ENCODE measurements at regions not wholly inside any gene's neighbourhood (a gene's known extent, or its start where the extent isn't known, plus 50 kb on each side); places are given as distances from the start of the nearest gene placed in this dataset.

DNA sequence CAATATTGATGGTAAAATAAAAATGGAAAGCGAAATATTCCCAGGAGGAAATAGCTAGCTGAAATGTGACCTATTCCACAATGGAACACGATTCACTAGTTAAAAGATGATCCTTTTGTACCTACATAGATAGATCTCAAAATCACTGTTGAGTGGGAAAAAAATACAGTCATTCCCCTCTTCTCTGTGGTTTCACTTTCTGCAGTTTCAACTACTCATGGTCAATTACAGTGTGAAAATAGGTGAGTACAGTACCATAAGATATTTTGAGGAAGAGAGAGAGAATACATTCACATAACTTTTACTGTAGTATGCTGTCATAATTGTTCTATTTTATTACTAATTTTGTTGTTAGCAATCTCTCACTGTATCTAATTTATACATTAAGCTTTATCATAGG lies 56.0 kb upstream of the COL13A1 start:
- no peaks in the 10 kb centered on the region for H3K27me3 ChIP-seq (ENCODE audit: control insufficient read depth, insufficient read depth, low read length)
- ChIA-PET CTCF (interaction anchor here (1.8 kb wide), 1 partner anchor 169 kb away, joined by 8 read pairs; no protein-coding TSS in a partner anchor), POLR2A (no interaction called here)
- H3K9me3 ChIP-seq (ENCODE audit: control insufficient read depth, insufficient read depth, low read length): no peaks in the 10 kb centered on the region
- TF ChIP-seq, protein P1, sequence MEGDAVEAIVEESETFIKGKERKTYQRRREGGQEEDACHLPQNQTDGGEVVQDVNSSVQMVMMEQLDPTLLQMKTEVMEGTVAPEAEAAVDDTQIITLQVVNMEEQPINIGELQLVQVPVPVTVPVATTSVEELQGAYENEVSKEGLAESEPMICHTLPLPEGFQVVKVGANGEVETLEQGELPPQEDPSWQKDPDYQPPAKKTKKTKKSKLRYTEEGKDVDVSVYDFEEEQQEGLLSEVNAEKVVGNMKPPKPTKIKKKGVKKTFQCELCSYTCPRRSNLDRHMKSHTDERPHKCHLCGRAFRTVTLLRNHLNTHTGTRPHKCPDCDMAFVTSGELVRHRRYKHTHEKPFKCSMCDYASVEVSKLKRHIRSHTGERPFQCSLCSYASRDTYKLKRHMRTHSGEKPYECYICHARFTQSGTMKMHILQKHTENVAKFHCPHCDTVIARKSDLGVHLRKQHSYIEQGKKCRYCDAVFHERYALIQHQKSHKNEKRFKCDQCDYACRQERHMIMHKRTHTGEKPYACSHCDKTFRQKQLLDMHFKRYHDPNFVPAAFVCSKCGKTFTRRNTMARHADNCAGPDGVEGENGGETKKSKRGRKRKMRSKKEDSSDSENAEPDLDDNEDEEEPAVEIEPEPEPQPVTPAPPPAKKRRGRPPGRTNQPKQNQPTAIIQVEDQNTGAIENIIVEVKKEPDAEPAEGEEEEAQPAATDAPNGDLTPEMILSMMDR (IDR thresholded peaks at IDR 0.05; ENCODE audit: low read depth, low read length): no peak
- DNase-seq (ENCODE audit: low read depth, low spot score): no peak
- no peak overlapping the region for H3K4me3 ChIP-seq (ENCODE audit: low read depth, low read length)
- no peak overlapping the region for H3K27ac ChIP-seq (ENCODE audit: low read depth, low read length)

DNA sequence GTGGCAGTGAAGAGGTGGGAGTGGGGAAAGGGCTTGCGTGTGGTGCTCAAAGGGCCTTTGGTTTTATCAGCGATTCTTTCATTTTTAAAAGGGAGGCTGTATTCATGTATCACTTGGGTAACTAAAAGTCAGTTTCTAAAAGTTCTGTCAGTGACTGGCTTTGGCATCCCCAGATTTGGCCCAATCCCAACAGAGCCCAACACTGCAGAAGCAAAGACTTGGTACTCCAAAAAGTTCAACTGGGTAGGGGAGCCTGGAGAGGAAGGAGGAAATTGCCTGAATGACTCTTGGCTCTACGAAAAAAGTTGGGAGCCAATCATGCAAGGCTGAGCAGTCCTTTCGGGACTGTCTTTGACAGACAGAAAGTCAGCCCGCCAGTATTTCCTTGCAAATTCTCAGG lies 54.5 kb upstream of the COL13A1 start:
- POLR2A ChIA-PET: no interaction called here

DNA sequence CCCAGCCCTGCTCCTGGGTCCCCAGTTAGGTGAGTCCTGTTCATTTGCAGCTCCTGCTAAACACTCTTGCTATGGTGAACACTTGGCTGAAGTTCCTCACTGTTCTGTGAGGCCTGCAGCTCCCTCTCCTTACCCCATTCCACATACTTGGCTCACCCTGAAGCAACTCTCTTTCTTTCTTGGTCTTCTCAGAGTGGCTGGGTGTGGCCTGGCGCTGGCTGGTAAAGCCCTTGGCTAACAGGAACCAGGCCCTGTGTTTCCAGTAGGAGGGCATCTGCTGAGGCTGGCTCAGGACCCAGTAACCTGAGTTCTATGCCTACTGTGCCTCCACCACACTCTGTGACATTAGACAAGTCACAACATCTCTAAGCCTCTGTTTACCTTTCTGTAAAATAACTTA lies 53.1 kb upstream of the COL13A1 start:
- ChIA-PET POLR2A (interaction anchor here (0.9 to 1.4 kb wide), 3 partner anchors 11 to 21 kb away, joined by 3 to 11 read pairs (median 10); no protein-coding TSS in a partner anchor), CTCF (interaction anchor here (1.0 to 1.7 kb wide), 4 partner anchors 30 to 166 kb away, joined by 3 to 4 read pairs (median 4); no protein-coding TSS in a partner anchor)
- no peak overlapping the region for H3K4me3 ChIP-seq (ENCODE audit: low read depth, low read length)
- no peaks in the 10 kb centered on the region for H3K27me3 ChIP-seq (ENCODE audit: control insufficient read depth, insufficient read depth, low read length)
- no peak overlapping the region for H3K27ac ChIP-seq (ENCODE audit: low read depth, low read length)
- no peak for DNase-seq (ENCODE audit: low read depth, low spot score)
- TF ChIP-seq, protein P1 (IDR thresholded peaks at IDR 0.05; ENCODE audit: low read depth, low read length): no peak
- H3K9me3 ChIP-seq (ENCODE audit: control insufficient read depth, insufficient read depth, low read length): no peaks in the 10 kb centered on the region

More for the DNA sequence above, 54.5 kb upstream of the COL13A1 start:
- Histone ChIP-seq H3K9me3 (ENCODE audit: control insufficient read depth, insufficient read depth, low read length) (no peaks in the 10 kb centered on the region), H3K27me3 (ENCODE audit: control insufficient read depth, insufficient read depth, low read length) (no peaks in the 10 kb centered on the region), H3K4me3 (ENCODE audit: low read depth, low read length) (no peak overlapping the region), H3K27ac (ENCODE audit: low read depth, low read length) (no peak overlapping the region)
- TF ChIP-seq, protein P1 (IDR thresholded peaks at IDR 0.05; ENCODE audit: low read depth, low read length): no peak
- DNase-seq (ENCODE audit: low read depth, low spot score): no peak
- CTCF ChIA-PET: interaction anchor here (1.7 kb wide), 1 partner anchor 29 kb away, joined by 4 read pairs; no protein-coding TSS in a partner anchor

DNA sequence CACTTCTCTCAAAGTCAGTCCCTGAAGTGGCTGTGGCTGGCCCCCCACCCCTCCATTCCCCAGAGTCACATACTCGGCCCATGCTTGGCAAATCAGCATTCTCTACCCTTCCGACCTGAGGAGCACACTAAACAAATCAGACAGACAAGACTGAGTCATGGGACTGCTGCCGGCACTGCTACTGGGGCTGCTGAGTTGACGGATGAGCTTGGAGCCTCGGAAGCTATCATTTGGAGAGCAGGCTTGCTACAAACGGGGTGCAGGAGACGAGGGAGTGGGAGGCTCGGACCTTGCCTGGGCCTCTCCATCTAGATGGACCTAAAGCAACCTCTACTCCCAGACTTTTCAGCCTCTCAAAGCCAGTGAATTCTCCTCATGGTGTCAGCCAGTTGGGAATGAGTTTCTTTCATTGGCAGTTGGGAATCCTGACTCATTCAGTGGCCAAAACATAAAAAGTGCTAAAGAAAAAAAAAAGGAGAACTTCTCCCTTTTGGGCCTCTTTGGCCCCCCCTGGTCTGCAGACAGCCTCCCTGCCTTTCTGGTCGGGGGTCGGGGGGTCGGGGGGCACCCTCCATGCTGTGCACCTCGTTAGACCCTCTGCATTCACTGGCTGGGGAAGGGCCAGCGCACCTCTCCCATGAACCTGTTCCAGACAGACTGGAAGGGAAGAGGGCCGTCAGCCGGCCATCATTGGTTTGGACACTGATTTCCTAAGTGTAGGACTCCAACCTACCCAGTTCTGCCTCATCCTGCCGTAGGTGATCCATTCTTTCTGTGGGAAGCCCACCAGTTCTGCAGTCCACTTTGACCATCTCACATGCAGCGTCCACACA lies 52.3 kb upstream of the COL13A1 start:
- no peak overlapping the region for H3K4me3 ChIP-seq (ENCODE audit: low read depth, low read length)
- ChIA-PET CTCF (interaction anchor here (1.0 to 1.6 kb wide), 2 partner anchors 33 to 51 kb away, joined by 3 read pairs; no protein-coding TSS in a partner anchor), POLR2A (interaction anchor here (0.9 to 1.4 kb wide), 3 partner anchors 10 to 20 kb away, joined by 3 to 11 read pairs (median 10); no protein-coding TSS in a partner anchor)
- no peak overlapping the region for H3K27ac ChIP-seq (ENCODE audit: low read depth, low read length)
- H3K27me3 ChIP-seq (ENCODE audit: control insufficient read depth, insufficient read depth, low read length): no peaks in the 10 kb centered on the region
- TF ChIP-seq, protein P1 (IDR thresholded peaks at IDR 0.05; ENCODE audit: low read depth, low read length): no peak
- H3K9me3 ChIP-seq (ENCODE audit: control insufficient read depth, insufficient read depth, low read length): no peaks in the 10 kb centered on the region
- DNase-seq (ENCODE audit: low read depth, low spot score): no peak

DNA sequence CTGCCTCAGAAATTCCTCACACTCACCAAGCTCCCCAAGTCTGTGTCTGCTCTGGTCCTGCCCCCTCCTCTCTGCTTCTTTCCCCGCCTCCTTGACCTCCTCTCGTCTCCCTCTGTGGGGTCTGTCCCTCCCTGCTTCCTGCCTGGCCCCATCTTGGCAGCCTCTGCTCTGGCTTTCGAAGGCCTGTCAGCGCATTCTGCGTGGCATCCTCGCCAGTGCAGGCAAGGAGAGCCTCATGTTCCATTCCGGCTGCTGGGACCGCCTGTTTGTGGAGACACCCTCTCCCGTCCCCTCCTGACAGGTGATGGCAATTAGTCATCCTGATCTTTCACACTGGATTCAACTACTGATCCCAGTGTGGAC lies 51.7 kb upstream of the COL13A1 start:
- ChIA-PET CTCF (interaction anchor here (1.6 kb wide), 1 partner anchor 33 kb away, joined by 3 read pairs; no protein-coding TSS in a partner anchor), POLR2A (interaction anchor here (1.2 kb wide), 1 partner anchor 18 kb away, joined by 10 read pairs; no protein-coding TSS in a partner anchor)
- H3K27ac ChIP-seq (ENCODE audit: low read depth, low read length): no peak overlapping the region
- TF ChIP-seq, protein P1 (IDR thresholded peaks at IDR 0.05; ENCODE audit: low read depth, low read length): no peak
- H3K9me3 ChIP-seq (ENCODE audit: control insufficient read depth, insufficient read depth, low read length): no peaks in the 10 kb centered on the region
- no peak for DNase-seq (ENCODE audit: low read depth, low spot score)
- H3K27me3 ChIP-seq (ENCODE audit: control insufficient read depth, insufficient read depth, low read length): no peaks in the 10 kb centered on the region
- no peak overlapping the region for H3K4me3 ChIP-seq (ENCODE audit: low read depth, low read length)
